HL-60 (cell line): ENCODE measurements at regions not wholly inside any gene's neighbourhood (a gene's known extent, or its start where the extent isn't known, plus 50 kb on each side); places are given as distances from the start of the nearest gene placed in this dataset.

Experiments
- CTCF ChIP-seq: IDR thresholded peaks from one replicate; pipeline ENCODE4 v1.5.1; 2011; ENCODE audit warnings: low read length, control low read depth, inconsistent platforms; ENCODE audit not compliant: insufficient read depth
- TF ChIP-seq, protein P1 (sequence below): IDR thresholded peaks from 2 replicates; pipeline ENCODE4 v1.6.1; 2012; ENCODE audit warnings: low read depth; ENCODE audit not compliant: insufficient replicate concordance

DNA sequence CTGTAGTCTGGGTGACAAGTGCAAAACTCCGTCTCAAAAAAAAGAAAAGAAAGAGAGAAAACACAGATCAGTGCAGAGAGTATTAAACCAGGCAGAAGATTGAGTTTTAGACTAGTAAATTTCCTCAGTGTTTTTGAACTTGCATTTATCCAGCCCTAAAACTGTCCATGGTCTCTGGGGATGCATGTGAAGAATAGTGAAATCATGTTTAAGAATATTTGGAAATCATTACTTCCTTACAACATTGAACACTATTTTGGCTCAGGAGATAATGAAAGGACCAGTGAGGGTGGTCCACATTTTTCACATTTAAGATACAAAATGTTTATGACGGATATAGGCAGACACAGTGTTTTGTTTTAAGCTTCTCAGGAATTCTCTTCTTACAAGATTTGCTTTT lies 195.8 kb upstream of the RASGEF1B start:
- no peak for TF ChIP-seq CTCF
- TF ChIP-seq, protein P1, sequence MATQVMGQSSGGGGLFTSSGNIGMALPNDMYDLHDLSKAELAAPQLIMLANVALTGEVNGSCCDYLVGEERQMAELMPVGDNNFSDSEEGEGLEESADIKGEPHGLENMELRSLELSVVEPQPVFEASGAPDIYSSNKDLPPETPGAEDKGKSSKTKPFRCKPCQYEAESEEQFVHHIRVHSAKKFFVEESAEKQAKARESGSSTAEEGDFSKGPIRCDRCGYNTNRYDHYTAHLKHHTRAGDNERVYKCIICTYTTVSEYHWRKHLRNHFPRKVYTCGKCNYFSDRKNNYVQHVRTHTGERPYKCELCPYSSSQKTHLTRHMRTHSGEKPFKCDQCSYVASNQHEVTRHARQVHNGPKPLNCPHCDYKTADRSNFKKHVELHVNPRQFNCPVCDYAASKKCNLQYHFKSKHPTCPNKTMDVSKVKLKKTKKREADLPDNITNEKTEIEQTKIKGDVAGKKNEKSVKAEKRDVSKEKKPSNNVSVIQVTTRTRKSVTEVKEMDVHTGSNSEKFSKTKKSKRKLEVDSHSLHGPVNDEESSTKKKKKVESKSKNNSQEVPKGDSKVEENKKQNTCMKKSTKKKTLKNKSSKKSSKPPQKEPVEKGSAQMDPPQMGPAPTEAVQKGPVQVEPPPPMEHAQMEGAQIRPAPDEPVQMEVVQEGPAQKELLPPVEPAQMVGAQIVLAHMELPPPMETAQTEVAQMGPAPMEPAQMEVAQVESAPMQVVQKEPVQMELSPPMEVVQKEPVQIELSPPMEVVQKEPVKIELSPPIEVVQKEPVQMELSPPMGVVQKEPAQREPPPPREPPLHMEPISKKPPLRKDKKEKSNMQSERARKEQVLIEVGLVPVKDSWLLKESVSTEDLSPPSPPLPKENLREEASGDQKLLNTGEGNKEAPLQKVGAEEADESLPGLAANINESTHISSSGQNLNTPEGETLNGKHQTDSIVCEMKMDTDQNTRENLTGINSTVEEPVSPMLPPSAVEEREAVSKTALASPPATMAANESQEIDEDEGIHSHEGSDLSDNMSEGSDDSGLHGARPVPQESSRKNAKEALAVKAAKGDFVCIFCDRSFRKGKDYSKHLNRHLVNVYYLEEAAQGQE, result no peak
